A549 (cell line): ENCODE measurements at regions not wholly inside any gene's neighbourhood (a gene's known extent, or its start where the extent isn't known, plus 50 kb on each side); places are given as distances from the start of the nearest gene placed in this dataset.

Experiments used
- CBX8 ChIP-seq: fragments of 200-600 bp; sonication (generic); IDR thresholded peaks from 2 replicates; pipeline ENCODE4 v1.6.1; 2016
- CHD4 ChIP-seq: fragments of 200-600 bp; sonication (generic); IDR thresholded peaks from 2 replicates; pipeline ENCODE4 v1.6.1; 2016; ENCODE audit warnings: antibody characterized with exemption, mild to moderate bottlenecking, borderline replicate concordance
- CTCF ChIP-seq: fragments of >200 bp; sonication (Bioruptor Twin); formaldehyde crosslinking; IDR thresholded peaks from 3 replicates; pipeline ENCODE4 v1.5.1; 2016
- E2F6 ChIP-seq: IDR thresholded peaks from 2 replicates; pipeline ENCODE4 v1.6.1; 2012; ENCODE audit warnings: low read depth, borderline replicate concordance
- EP300 ChIP-seq, 2 experiments: fragments of >200 bp; sonication (Bioruptor Twin); formaldehyde crosslinking; IDR thresholded peaks; 2 replicates in 1 of 2; 3 replicates in 1 of 2; pipeline ENCODE4 v1.6.1; 2016 to 2017
- KDM1A ChIP-seq: fragments of 200-600 bp; sonication (generic); IDR thresholded peaks from 2 replicates; pipeline ENCODE4 v1.6.1; 2016; ENCODE audit warnings: low read depth, mild to moderate bottlenecking
- POLR2A ChIP-seq: IDR thresholded peaks from 2 replicates; pipeline ENCODE4 v1.6.1; 2012; ENCODE audit warnings: mild to moderate bottlenecking, low read length
- REST ChIP-seq: fragments of 200-600 bp; sonication (generic); IDR thresholded peaks from 2 replicates; pipeline ENCODE4 v1.6.1; 2016; ENCODE audit warnings: antibody characterized with exemption, mild to moderate bottlenecking, moderate library complexity
- SMC3 ChIP-seq: fragments of >200 bp; sonication (Bioruptor Twin); formaldehyde crosslinking; IDR thresholded peaks from 3 replicates; pipeline ENCODE4 v1.6.1; 2018; ENCODE audit warnings: inconsistent platforms
- TP53 ChIP-seq: fragments of 250-450 bp; sonication (Bioruptor Pico); IDR thresholded peaks from 2 replicates; pipeline ENCODE4 v1.5.0; 2021; ENCODE audit warnings: mild to moderate bottlenecking, moderate library complexity
- USF2 ChIP-seq: fragments of 450-650 bp; IDR thresholded peaks from 2 replicates; pipeline ENCODE4 v1.6.1; 2014; ENCODE audit warnings: antibody characterized with exemption

- no peak for TF ChIP-seq CHD4
- no peak for TF ChIP-seq POLR2A
- TF ChIP-seq CTCF = no peak
- TF ChIP-seq REST = no peak
- no peak for TF ChIP-seq E2F6
- no peak for TF ChIP-seq TP53
- no peak for TF ChIP-seq SMC3
- no peak for TF ChIP-seq KDM1A
- TF ChIP-seq USF2 = no peak
- no peak for TF ChIP-seq CBX8
- no peak for TF ChIP-seq EP300 (IDR thresholded peaks at IDR 0.05)
Observed at GRCh38 chr6:133157995-133158394, 83.2 kb upstream of the EYA4 start.
